IMR-90 (cell line): ENCODE measurements at regions not wholly inside any gene's neighbourhood (a gene's known extent, or its start where the extent isn't known, plus 50 kb on each side); places are given as distances from the start of the nearest gene placed in this dataset.

Experiments
- ATAC-seq: fragments of 200-7000 bp; cut with Tn5 transposase; 2 replicates; pipeline ENCODE4 v1.9.1; 2020; ENCODE audit warnings: low read depth, mild to moderate bottlenecking, moderate library complexity
- BruUV-seq: library from RNA; stranded (reverse); fragments of 400-500 nt; replicated peaks from 2 replicates; lab custom pipeline; 2021; lab: Mats Ljungman, UMichigan
- CTCF ChIA-PET: fragments of 300-600 bp; formaldehyde crosslinking; extraction: SDS; loops from one replicate; lab custom pipeline; 2021; ENCODE audit warnings: antibody characterized with exemption; lab: Yijun Ruan, JAX
- POLR2A ChIA-PET: fragments of 300-600 bp; sonication (Branson Sonifier 250); formaldehyde crosslinking; loops from one replicate; lab custom pipeline; 2022; ENCODE audit warnings: antibody characterized with exemption; ENCODE audit not compliant: unreplicated experiment; lab: Charles Lee
- DNase-seq: peaks from one replicate; pipeline ENCODE4 v3.0.0; 2013
- H2AFZ ChIP-seq: replicated peaks from 2 replicates; pipeline ENCODE3; 2013; ENCODE audit warnings: low read length, mild to moderate bottlenecking; ENCODE audit not compliant: poor library complexity
- H2AK5ac ChIP-seq: 2 replicates; pipeline ENCODE4 v1.6.1; 2013; ENCODE audit warnings: low read depth, low read length, inconsistent platforms
- H2AK9ac ChIP-seq: replicated peaks from 2 replicates; pipeline ENCODE3; 2013; ENCODE audit warnings: mild to moderate bottlenecking, low read depth, low read length, moderate library complexity; ENCODE audit not compliant: poor library complexity
- H2BK120ac ChIP-seq: 2 replicates; pipeline ENCODE4 v1.6.1; 2013; ENCODE audit warnings: low read depth, low read length, inconsistent platforms
- H2BK15ac ChIP-seq: 3 replicates; pipeline ENCODE4 v1.6.1; 2013; ENCODE audit warnings: low read depth, low read length, inconsistent platforms
- H2BK20ac ChIP-seq: 2 replicates; pipeline ENCODE4 v1.6.1; 2013; ENCODE audit warnings: low read depth, mild to moderate bottlenecking, inconsistent platforms, low read length, moderate library complexity
- H2BK5ac ChIP-seq: 2 replicates; pipeline ENCODE4 v1.6.1; 2013; ENCODE audit warnings: mild to moderate bottlenecking, low read depth, low read length, inconsistent platforms; ENCODE audit not compliant: poor library complexity, severe bottlenecking
- H3K14ac ChIP-seq: replicated peaks from 2 replicates; pipeline ENCODE4 v1.6.1; 2013; ENCODE audit warnings: low read depth, low read length, inconsistent platforms
- H3K18ac ChIP-seq: 2 replicates; pipeline ENCODE4 v1.6.1; 2013; ENCODE audit warnings: low read depth, low read length, control low read depth
- H3K23ac ChIP-seq: 2 replicates; pipeline ENCODE4 v1.6.1; 2013; ENCODE audit warnings: low read depth, low read length, inconsistent platforms
- H3K27ac ChIP-seq: 2 replicates; pipeline ENCODE4 v1.5.1; 2013; ENCODE audit warnings: mild to moderate bottlenecking, control low read depth, low read length; ENCODE audit not compliant: insufficient read depth
- H3K27me3 ChIP-seq: 2 replicates; pipeline ENCODE4 v1.6.1; 2013; ENCODE audit warnings: low read length; ENCODE audit not compliant: control insufficient read depth, insufficient read depth
- H3K36me3 ChIP-seq: 2 replicates; pipeline ENCODE4 v1.6.1; 2013; ENCODE audit warnings: low read length, mixed read lengths; ENCODE audit not compliant: control insufficient read depth, insufficient read depth
- H3K4ac ChIP-seq: 2 replicates; pipeline ENCODE4 v1.6.1; 2013; ENCODE audit warnings: low read depth, low read length, inconsistent platforms
- H3K4me1 ChIP-seq: 2 replicates; pipeline ENCODE4 v1.6.1; 2013; ENCODE audit warnings: low read length, mixed read lengths; ENCODE audit not compliant: control insufficient read depth, insufficient read depth
- H3K4me2 ChIP-seq: 2 replicates; pipeline ENCODE4 v1.6.1; 2013; ENCODE audit warnings: low read depth, mild to moderate bottlenecking, control low read depth, low read length, moderate library complexity
- H3K4me3 ChIP-seq: 2 replicates; pipeline ENCODE4 v1.5.1; 2013; ENCODE audit warnings: low read depth, mild to moderate bottlenecking, control low read depth, low read length, moderate library complexity; ENCODE audit not compliant: insufficient read depth
- H3K56ac ChIP-seq: 2 replicates; pipeline ENCODE4 v1.6.1; 2013; ENCODE audit warnings: low read length, inconsistent platforms; ENCODE audit not compliant: insufficient read depth; ENCODE audit errors: extremely low read depth
- H3K79me1 ChIP-seq, 2 experiments: 2 replicates each; pipeline ENCODE4 v1.6.1; 2013; ENCODE audit warnings: low read length in 2 of 2, inconsistent platforms in 1 of 2, low read depth in 1 of 2
- H3K9ac ChIP-seq: 2 replicates; pipeline ENCODE4 v1.6.1; 2013; ENCODE audit warnings: low read depth, low read length, control low read depth
- H3K9me1 ChIP-seq: 2 replicates; pipeline ENCODE4 v1.6.1; 2013; ENCODE audit warnings: low read length, inconsistent platforms; ENCODE audit not compliant: insufficient read depth
- H3K9me3 ChIP-seq: 2 replicates; pipeline ENCODE4 v1.6.1; 2013; ENCODE audit warnings: low read length; ENCODE audit not compliant: control insufficient read depth, insufficient read depth
- H4K20me1 ChIP-seq: 2 replicates; pipeline ENCODE4 v1.6.1; 2013; ENCODE audit warnings: low read length, inconsistent platforms; ENCODE audit not compliant: insufficient read depth
- H4K5ac ChIP-seq: 2 replicates; pipeline ENCODE4 v1.6.1; 2013; ENCODE audit warnings: mild to moderate bottlenecking, low read depth, low read length, control low read depth
- H4K8ac ChIP-seq, 2 experiments: 2 replicates each; pipeline ENCODE4 v1.6.1; 2013; ENCODE audit warnings: low read depth in 2 of 2, low read length in 2 of 2, control low read depth in 1 of 2, inconsistent platforms in 1 of 2
- H4K91ac ChIP-seq: 2 replicates; pipeline ENCODE4 v1.6.1; 2013; ENCODE audit warnings: low read depth, low read length, inconsistent platforms; ENCODE audit not compliant: insufficient read depth
- BHLHE40 ChIP-seq: fragments of 150-350 bp; IDR thresholded peaks from 2 replicates; pipeline ENCODE4 v1.6.1; 2016; ENCODE audit warnings: mild to moderate bottlenecking, low read depth, low read length
- CEBPB ChIP-seq: IDR thresholded peaks from 2 replicates; pipeline ENCODE4 v1.6.1; 2012; ENCODE audit warnings: low read depth, low read length, improper control_type of control experiment
- CHD1 ChIP-seq: IDR thresholded peaks from 2 replicates; pipeline ENCODE4 v1.6.1; 2012; ENCODE audit warnings: low read depth, low read length, improper control_type of control experiment
- FOS ChIP-seq: fragments of 150-350 bp; IDR thresholded peaks from 2 replicates; pipeline ENCODE4 v1.6.1; 2016; ENCODE audit warnings: low read depth, low read length
- MAFK ChIP-seq: IDR thresholded peaks from 2 replicates; pipeline ENCODE4 v1.6.1; 2012; ENCODE audit warnings: low read depth, low read length, improper control_type of control experiment
- MAZ ChIP-seq: IDR thresholded peaks from 2 replicates; pipeline ENCODE4 v1.6.1; 2012; ENCODE audit warnings: low read depth, mild to moderate bottlenecking, low read length, improper control_type of control experiment, moderate library complexity, borderline replicate concordance
- NFE2L2 ChIP-seq: fragments of 150-350 bp; IDR thresholded peaks from 2 replicates; pipeline ENCODE4 v1.6.1; 2016; ENCODE audit warnings: low read depth, mild to moderate bottlenecking, low read length
- POLR2A ChIP-seq: IDR thresholded peaks from 2 replicates; pipeline ENCODE4 v1.6.1; 2012; ENCODE audit warnings: mild to moderate bottlenecking, low read depth, low read length
- RAD21 ChIP-seq: IDR thresholded peaks from 2 replicates; pipeline ENCODE4 v1.6.1; 2012; ENCODE audit warnings: low read length, improper control_type of control experiment
- RCOR1 ChIP-seq: IDR thresholded peaks from 2 replicates; pipeline ENCODE4 v1.6.1; 2012; ENCODE audit warnings: mild to moderate bottlenecking, low read length, improper control_type of control experiment; ENCODE audit not compliant: insufficient replicate concordance
- RFX5 ChIP-seq: IDR thresholded peaks from 2 replicates; pipeline ENCODE4 v1.8.0; 2012; ENCODE audit warnings: low read depth, mild to moderate bottlenecking, low read length, moderate library complexity
- SMC3 ChIP-seq: fragments of 150-350 bp; IDR thresholded peaks from 2 replicates; pipeline ENCODE4 v1.6.1; 2016; ENCODE audit warnings: low read depth, mild to moderate bottlenecking, antibody characterized with exemption, low read length, moderate library complexity
- WGBS, 2 experiments: methylation state at CpG; one replicate each; pipeline versions ENCODE4 v1.1.5 to v1.1.7; 2013; ENCODE audit warnings: missing lambda C conversion rate in 2 of 2; ENCODE audit not compliant: insufficient read length in 1 of 2; ENCODE audit errors: extremely low coverage in 2 of 2; 5-methylcytosine and 5-hydroxymethylcytosine counted together
- dilution Hi-C: fragments of 300-500 bp; cut with HindIII; formaldehyde crosslinking; loops from one replicate; pipeline ENCODE4 v1.14.3; 2018; ENCODE audit warnings: low sequenced_read_pairs; ENCODE audit not compliant: unreplicated experiment
- in situ Hi-C: fragments of 300-500 bp; cut with MboI; formaldehyde crosslinking; loops from 3 replicates; pipeline ENCODE4 v1.14.3; 2019; ENCODE audit warnings: low sequenced_read_pairs, inconsistent platforms, mixed read lengths
- intact Hi-C: fragments of 100-400 bp; cut with micrococcal nuclease; formaldehyde crosslinking; loops from 2 replicates; pipeline ENCODE4 v1.10.0; 2022
- TF ChIP-seq, protein P1 (sequence below): fragments of 150-350 bp; IDR thresholded peaks from 2 replicates; pipeline ENCODE4 v1.6.1; 2016; ENCODE audit warnings: low read depth, mild to moderate bottlenecking, low read length, moderate library complexity, borderline replicate concordance
- TF ChIP-seq, protein P2 (sequence below): fragments of 150-350 bp; IDR thresholded peaks from 2 replicates; pipeline ENCODE4 v1.6.1; 2017; ENCODE audit warnings: mild to moderate bottlenecking, antibody characterized with exemption, low read length, low read depth
- TF ChIP-seq, protein P3 (sequence below): conservative IDR thresholded peaks from 2 replicates; pipeline ENCODE4 v1.5.1; 2012; ENCODE audit warnings: mild to moderate bottlenecking, low read depth, low read length, improper control_type of control experiment

DNA sequence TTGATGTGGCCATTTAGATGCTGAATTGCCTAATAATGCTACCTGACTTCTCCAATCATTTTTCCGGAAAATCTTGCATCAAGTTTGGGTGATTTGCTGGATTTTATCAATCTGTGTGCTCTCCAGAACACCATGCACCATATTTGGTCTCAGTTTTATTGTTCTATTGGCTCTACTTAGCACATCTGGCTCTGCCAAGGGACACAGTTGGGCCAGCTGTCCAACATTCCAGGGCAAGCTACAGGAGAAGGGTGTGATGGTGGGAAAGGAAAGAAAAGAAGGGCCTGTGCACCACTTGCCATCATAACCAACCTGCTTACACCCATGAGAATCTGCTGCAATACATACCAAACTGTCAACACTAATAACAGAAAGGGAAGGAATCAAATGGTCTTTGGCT lies 90.2 kb upstream of the NFIA start:
- Histone ChIP-seq H4K91ac (no peak overlapping the region), H3K4me2 (no peak overlapping the region), H2AK5ac (no peak overlapping the region), H3K27ac (no peak overlapping the region), H3K79me1 (no peaks in the 10 kb centered on the region), H3K4me1 (peaks cover 3% of the 10 kb centered on the region; the same call in 1 of the 2 replicates), H3K9ac (no peak overlapping the region), H2BK20ac (no peak overlapping the region), H2BK120ac (no peak overlapping the region), H2BK15ac (no peak overlapping the region), H3K27me3 (no peaks in the 10 kb centered on the region), H3K4me3 (no peak overlapping the region), H2AFZ (no peak overlapping the region), H2AK9ac (no peak overlapping the region), H3K9me3 (no peaks in the 10 kb centered on the region), H4K20me1 (no peaks in the 10 kb centered on the region), H3K36me3 (no peaks in the 10 kb centered on the region), H3K4ac (no peak overlapping the region), H3K18ac (no peak overlapping the region), H3K9me1 (no peaks in the 10 kb centered on the region), H3K56ac (no peak overlapping the region), H3K23ac (no peak overlapping the region), H4K8ac (no peak overlapping the region), H3K14ac (no peak overlapping the region), H4K5ac (no peak overlapping the region), H2BK5ac (no peak overlapping the region)
- dilution Hi-C loops (no loop called here), in situ Hi-C loops (no loop called here), intact Hi-C loops (no loop called here)
- POLR2A ChIA-PET = no interaction called here
- ATAC-seq (no peak), DNase-seq (no peak)
- no CpG with 5 or more reads among the region's 1 CpG for WGBS, 2 experiments
- TF ChIP-seq MAFK (no peak), FOS (no peak), SMC3 (no peak), MAZ (no peak), RAD21 (no peak), CHD1 (no peak), NFE2L2 (no peak), POLR2A (no peak), RCOR1 (no peak), BHLHE40 (no peak), CEBPB (no peak), RFX5 (no peak)
- TF ChIP-seq, protein P1, sequence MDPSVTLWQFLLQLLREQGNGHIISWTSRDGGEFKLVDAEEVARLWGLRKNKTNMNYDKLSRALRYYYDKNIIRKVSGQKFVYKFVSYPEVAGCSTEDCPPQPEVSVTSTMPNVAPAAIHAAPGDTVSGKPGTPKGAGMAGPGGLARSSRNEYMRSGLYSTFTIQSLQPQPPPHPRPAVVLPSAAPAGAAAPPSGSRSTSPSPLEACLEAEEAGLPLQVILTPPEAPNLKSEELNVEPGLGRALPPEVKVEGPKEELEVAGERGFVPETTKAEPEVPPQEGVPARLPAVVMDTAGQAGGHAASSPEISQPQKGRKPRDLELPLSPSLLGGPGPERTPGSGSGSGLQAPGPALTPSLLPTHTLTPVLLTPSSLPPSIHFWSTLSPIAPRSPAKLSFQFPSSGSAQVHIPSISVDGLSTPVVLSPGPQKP = no peak
- TF ChIP-seq, protein P2, sequence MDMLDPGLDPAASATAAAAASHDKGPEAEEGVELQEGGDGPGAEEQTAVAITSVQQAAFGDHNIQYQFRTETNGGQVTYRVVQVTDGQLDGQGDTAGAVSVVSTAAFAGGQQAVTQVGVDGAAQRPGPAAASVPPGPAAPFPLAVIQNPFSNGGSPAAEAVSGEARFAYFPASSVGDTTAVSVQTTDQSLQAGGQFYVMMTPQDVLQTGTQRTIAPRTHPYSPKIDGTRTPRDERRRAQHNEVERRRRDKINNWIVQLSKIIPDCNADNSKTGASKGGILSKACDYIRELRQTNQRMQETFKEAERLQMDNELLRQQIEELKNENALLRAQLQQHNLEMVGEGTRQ = no peak
- TF ChIP-seq, protein P3, sequence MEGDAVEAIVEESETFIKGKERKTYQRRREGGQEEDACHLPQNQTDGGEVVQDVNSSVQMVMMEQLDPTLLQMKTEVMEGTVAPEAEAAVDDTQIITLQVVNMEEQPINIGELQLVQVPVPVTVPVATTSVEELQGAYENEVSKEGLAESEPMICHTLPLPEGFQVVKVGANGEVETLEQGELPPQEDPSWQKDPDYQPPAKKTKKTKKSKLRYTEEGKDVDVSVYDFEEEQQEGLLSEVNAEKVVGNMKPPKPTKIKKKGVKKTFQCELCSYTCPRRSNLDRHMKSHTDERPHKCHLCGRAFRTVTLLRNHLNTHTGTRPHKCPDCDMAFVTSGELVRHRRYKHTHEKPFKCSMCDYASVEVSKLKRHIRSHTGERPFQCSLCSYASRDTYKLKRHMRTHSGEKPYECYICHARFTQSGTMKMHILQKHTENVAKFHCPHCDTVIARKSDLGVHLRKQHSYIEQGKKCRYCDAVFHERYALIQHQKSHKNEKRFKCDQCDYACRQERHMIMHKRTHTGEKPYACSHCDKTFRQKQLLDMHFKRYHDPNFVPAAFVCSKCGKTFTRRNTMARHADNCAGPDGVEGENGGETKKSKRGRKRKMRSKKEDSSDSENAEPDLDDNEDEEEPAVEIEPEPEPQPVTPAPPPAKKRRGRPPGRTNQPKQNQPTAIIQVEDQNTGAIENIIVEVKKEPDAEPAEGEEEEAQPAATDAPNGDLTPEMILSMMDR = no peak
- CTCF ChIA-PET = no interaction called here
- BruUV-seq = no TSS peak
